Smooth muscle cell (in vitro differentiated cells): ENCODE measurements at regions not wholly inside any gene's neighbourhood (a gene's known extent, or its start where the extent isn't known, plus 50 kb on each side); places are given as distances from the start of the nearest gene placed in this dataset.

Source experiments
- DNase-seq: peaks from one replicate; lab custom pipeline; 2025; ENCODE audit not compliant: unreplicated experiment; lab: John Stamatoyannopoulos, UW
- H2AFZ ChIP-seq: fragments of 200-600 bp; sonication (generic); 2 replicates; pipeline ENCODE4 v1.6.0; 2016; ENCODE audit warnings: antibody characterized with exemption, low read depth, mild to moderate bottlenecking
- H3F3A ChIP-seq: fragments of 200-600 bp; sonication (generic); 2 replicates; pipeline ENCODE4 v1.6.0; 2017; ENCODE audit warnings: antibody characterized with exemption, low read depth
- H3K27ac ChIP-seq: fragments of 200-600 bp; sonication (generic); 2 replicates; pipeline ENCODE4 v1.5.1; 2016; ENCODE audit warnings: low read depth, mild to moderate bottlenecking
- H3K27me3 ChIP-seq: fragments of 200-600 bp; sonication (generic); 2 replicates; pipeline ENCODE4 v1.6.1; 2016; ENCODE audit warnings: low read depth, mild to moderate bottlenecking
- H3K36me3 ChIP-seq: fragments of 200-600 bp; sonication (generic); 2 replicates; pipeline ENCODE4 v1.5.1; 2016; ENCODE audit warnings: low read depth
- H3K4me1 ChIP-seq: fragments of 200-600 bp; sonication (generic); 2 replicates; pipeline ENCODE4 v1.5.1; 2016; ENCODE audit warnings: low read depth
- H3K4me2 ChIP-seq: fragments of 200-600 bp; sonication (generic); 2 replicates; pipeline ENCODE4 v1.6.0; 2016; ENCODE audit warnings: mild to moderate bottlenecking
- H3K4me3 ChIP-seq: fragments of 200-600 bp; sonication (generic); 2 replicates; pipeline ENCODE4 v1.5.1; 2016; ENCODE audit warnings: mild to moderate bottlenecking
- H3K79me2 ChIP-seq: fragments of 200-600 bp; sonication (generic); 2 replicates; pipeline ENCODE4 v1.6.0; 2016; ENCODE audit warnings: low read depth, mild to moderate bottlenecking
- H3K9ac ChIP-seq: fragments of 200-600 bp; sonication (generic); 2 replicates; pipeline ENCODE4 v1.6.0; 2016; ENCODE audit warnings: low read depth
- H3K9me3 ChIP-seq: fragments of 200-600 bp; sonication (generic); replicated peaks from 2 replicates; pipeline ENCODE4 v1.5.1; 2016; ENCODE audit warnings: low read depth
- H4K20me1 ChIP-seq: fragments of 200-600 bp; sonication (generic); 2 replicates; pipeline ENCODE4 v1.6.0; 2016; ENCODE audit warnings: low read depth
- WGBS: methylation state at CpG from one replicate; pipeline ENCODE4 v1.1.7; 2016; ENCODE audit warnings: low lambda C conversion rate; 5-methylcytosine and 5-hydroxymethylcytosine counted together
- TF ChIP-seq, protein P1 (sequence below): fragments of 200-600 bp; sonication (generic); IDR thresholded peaks from 2 replicates; pipeline ENCODE4 v1.5.1; 2017; ENCODE audit warnings: borderline replicate concordance, mild to moderate bottlenecking, antibody characterized with exemption; ENCODE audit not compliant: insufficient read depth, poor library complexity, severe bottlenecking

DNA sequence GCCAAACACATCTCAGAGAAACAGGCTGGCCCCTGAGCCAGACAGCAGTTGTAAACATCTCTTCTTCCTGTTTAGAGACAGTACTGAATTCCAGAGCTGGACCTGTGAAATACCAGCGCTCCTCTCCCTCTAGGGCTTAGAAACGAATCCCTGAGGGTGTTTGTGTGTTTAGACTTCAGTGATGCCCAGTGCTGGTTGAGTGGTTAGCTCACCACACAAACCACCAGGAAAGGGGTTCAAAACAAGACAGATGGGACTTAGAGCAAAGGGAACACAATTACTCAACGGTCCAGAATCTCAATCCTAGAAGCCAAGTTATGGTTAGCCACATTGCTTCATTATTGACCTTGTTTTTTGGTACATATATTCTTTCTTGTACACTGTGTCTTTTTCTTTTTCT lies 108.7 kb upstream of the TMEM170B start:
- H3K4me3 ChIP-seq, result no peak overlapping the region
- peaks cover 17% of the 10 kb centered on the region for H3F3A ChIP-seq
- no peaks in the 10 kb centered on the region for H4K20me1 ChIP-seq
- peak overlapping the region; percentile 1 for H2AFZ ChIP-seq
- H3K79me2 ChIP-seq, result no peaks in the 10 kb centered on the region
- peak overlapping the region; percentile 80 for H3K27ac ChIP-seq
- no peaks in the 10 kb centered on the region for H3K36me3 ChIP-seq
- peaks cover 41% of the 10 kb centered on the region for H3K4me1 ChIP-seq
- no peak for DNase-seq
- peak overlapping the region; percentile 56 for H3K4me2 ChIP-seq
- no peaks in the 10 kb centered on the region for H3K27me3 ChIP-seq
- WGBS, result 5% methylated on average over 3 of the region's 3 CpGs
- no peaks in the 10 kb centered on the region for H3K9me3 ChIP-seq
- TF ChIP-seq, protein P1, sequence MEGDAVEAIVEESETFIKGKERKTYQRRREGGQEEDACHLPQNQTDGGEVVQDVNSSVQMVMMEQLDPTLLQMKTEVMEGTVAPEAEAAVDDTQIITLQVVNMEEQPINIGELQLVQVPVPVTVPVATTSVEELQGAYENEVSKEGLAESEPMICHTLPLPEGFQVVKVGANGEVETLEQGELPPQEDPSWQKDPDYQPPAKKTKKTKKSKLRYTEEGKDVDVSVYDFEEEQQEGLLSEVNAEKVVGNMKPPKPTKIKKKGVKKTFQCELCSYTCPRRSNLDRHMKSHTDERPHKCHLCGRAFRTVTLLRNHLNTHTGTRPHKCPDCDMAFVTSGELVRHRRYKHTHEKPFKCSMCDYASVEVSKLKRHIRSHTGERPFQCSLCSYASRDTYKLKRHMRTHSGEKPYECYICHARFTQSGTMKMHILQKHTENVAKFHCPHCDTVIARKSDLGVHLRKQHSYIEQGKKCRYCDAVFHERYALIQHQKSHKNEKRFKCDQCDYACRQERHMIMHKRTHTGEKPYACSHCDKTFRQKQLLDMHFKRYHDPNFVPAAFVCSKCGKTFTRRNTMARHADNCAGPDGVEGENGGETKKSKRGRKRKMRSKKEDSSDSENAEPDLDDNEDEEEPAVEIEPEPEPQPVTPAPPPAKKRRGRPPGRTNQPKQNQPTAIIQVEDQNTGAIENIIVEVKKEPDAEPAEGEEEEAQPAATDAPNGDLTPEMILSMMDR, result no peak
- peak overlapping the region; percentile 36 for H3K9ac ChIP-seq

DNA sequence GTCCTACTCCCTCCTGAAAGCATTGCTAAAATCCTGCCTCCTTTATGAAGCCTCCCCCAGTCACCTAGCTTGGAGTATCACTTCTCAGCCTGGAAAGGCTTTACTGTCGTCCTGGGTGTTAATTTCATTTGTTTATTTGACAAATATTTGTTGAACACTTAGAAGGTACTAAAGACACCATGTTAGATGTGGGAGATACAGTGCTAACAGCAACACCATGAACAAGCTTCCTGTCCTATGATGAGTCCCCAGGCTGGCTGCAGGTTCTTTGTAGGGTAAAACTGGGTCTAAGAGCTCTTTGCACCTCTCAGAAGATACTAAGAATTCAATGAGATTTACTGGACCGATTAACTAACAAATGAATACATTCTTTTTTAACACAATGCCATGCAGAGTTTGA lies 109.2 kb upstream of the TMEM170B start:
- H4K20me1 ChIP-seq, result no peaks in the 10 kb centered on the region
- DNase-seq, result no peak
- no peaks in the 10 kb centered on the region for H3K9me3 ChIP-seq
- no peaks in the 10 kb centered on the region for H3K79me2 ChIP-seq
- H2AFZ ChIP-seq, result peak overlapping the region; percentile 41
- H3K9ac ChIP-seq, result peak overlapping the region; percentile 13
- no peaks in the 10 kb centered on the region for H3K27me3 ChIP-seq
- no peaks in the 10 kb centered on the region for H3K36me3 ChIP-seq
- peak overlapping the region; percentile 56 for H3K4me2 ChIP-seq
- H3K4me3 ChIP-seq, result no peak overlapping the region
- peaks cover 13% of the 10 kb centered on the region for H3F3A ChIP-seq
- TF ChIP-seq, protein P1, result no peak
- peaks cover 36% of the 10 kb centered on the region for H3K4me1 ChIP-seq
- H3K27ac ChIP-seq, result peak overlapping the region; percentile 80
- 46% methylated on average over 2 of the region's 2 CpGs for WGBS

DNA sequence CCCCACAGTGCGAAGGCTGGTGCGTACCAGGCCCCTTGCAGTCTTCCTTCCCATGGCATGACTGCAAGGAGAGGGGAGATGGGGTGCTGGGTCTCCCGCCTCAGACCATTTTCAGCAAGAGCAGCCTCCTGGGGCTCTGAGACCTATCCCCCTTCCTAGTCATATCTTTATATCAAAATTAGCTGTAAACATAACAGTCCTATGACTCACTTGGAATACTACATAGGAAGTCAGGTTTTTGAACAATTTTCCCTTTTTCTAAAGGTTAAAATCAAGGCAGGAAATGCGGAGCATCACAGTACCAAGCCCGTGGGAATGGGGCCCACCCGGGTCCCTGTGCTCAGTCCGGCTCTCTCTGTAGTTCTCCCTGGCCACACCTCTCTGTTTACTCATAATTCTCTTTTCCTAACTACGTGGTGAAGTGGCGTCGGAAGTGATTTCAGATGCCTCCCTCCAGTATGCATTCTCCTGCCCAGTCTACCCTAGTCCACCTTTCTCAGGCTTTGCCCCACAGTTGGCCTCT lies 109.8 kb upstream of the TMEM170B start:
- Histone ChIP-seq H3K27me3 (no peaks in the 10 kb centered on the region), H3F3A (peaks cover 11% of the 10 kb centered on the region), H3K27ac (peak overlapping the region; percentile 80), H3K9me3 (no peaks in the 10 kb centered on the region), H3K4me3 (no peak overlapping the region), H2AFZ (peak overlapping the region; percentile 41), H3K36me3 (no peaks in the 10 kb centered on the region), H3K9ac (peak overlapping the region; percentile 13), H3K79me2 (no peaks in the 10 kb centered on the region), H4K20me1 (no peaks in the 10 kb centered on the region), H3K4me1 (peaks cover 33% of the 10 kb centered on the region), H3K4me2 (peak overlapping the region; percentile 56)
- TF ChIP-seq, protein P1, result no peak
- 62% methylated on average over 10 of the region's 10 CpGs for WGBS
- no peak for DNase-seq

DNA sequence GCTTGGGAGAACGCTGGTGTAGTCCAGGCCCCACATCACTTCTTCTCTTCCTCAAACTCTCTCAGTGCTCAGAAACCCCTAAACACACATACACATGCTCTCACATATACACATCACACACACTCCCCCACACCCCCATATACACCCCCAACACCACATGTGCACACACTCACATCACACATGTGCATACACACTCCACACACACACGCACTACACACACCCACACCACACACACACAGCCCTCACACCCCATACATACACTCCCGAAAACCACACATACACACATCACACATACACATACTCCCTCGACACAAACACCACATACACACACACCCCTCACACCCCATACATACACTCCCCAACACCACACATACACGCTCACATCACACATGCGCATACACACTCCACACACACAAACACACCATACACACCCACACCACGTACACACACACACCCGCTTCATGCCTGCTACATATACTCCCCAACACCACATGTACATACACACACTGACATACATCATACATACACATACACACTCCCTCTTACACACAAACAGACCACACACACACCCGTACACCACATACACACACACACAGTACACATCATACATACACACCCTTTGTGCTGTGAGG lies 110.3 kb upstream of the TMEM170B start:
- peaks cover 33% of the 10 kb centered on the region for H3K4me1 ChIP-seq
- H4K20me1 ChIP-seq, result no peaks in the 10 kb centered on the region
- peak overlapping the region; percentile 80 for H3K27ac ChIP-seq
- 90% methylated on average over 6 of the region's 9 CpGs for WGBS
- no peak for DNase-seq
- H3K79me2 ChIP-seq, result no peaks in the 10 kb centered on the region
- H3K27me3 ChIP-seq, result no peaks in the 10 kb centered on the region
- H3K4me2 ChIP-seq, result peak overlapping the region; percentile 56
- peaks cover 11% of the 10 kb centered on the region for H3F3A ChIP-seq
- H3K9me3 ChIP-seq, result no peaks in the 10 kb centered on the region
- no peak overlapping the region for H3K4me3 ChIP-seq
- no peak overlapping the region for H2AFZ ChIP-seq
- no peaks in the 10 kb centered on the region for H3K36me3 ChIP-seq
- H3K9ac ChIP-seq, result no peak overlapping the region
- TF ChIP-seq, protein P1, result no peak
